Small intestine (tissue), 7 donors: ENCODE measurements at regions not wholly inside any gene's neighbourhood (a gene's known extent, or its start where the extent isn't known, plus 50 kb on each side); places are given as distances from the start of the nearest gene placed in this dataset.

ENCODE experiments used
- DNase-seq, 2 donors: peaks; one replicate each; pipeline versions ENCODE4 v3.0.0 to v3.0.0-alpha.2; 2013
- FAIRE-seq: peaks from 2 replicates; lab custom pipeline; 2012; peaks lifted over from hg19 to GRCh38; lab: Jason Lieb, UNC
- H3K27ac ChIP-seq, 3 donors: one replicate each; pipeline ENCODE4 v1.5.1; 2013; ENCODE audit warnings: low read length in 2 of 3, mild to moderate bottlenecking in 2 of 3, control low read depth in 1 of 3, inconsistent platforms in 1 of 3, low read depth in 1 of 3, moderate library complexity in 1 of 3
- H3K27me3 ChIP-seq, 3 donors: one replicate each; pipeline ENCODE4 v1.6.1; 2013; ENCODE audit warnings: low read length in 3 of 3, inconsistent platforms in 1 of 3; ENCODE audit not compliant: control insufficient read depth in 3 of 3, insufficient read depth in 3 of 3
- H3K36me3 ChIP-seq, 3 donors: one replicate each; pipeline ENCODE4 v1.6.1; 2013; ENCODE audit warnings: low read length in 3 of 3, inconsistent platforms in 1 of 3, low read depth in 1 of 3, mild to moderate bottlenecking in 1 of 3, moderate library complexity in 1 of 3; ENCODE audit not compliant: control insufficient read depth in 3 of 3, insufficient read depth in 2 of 3
- H3K4me1 ChIP-seq, 3 donors: one replicate each; pipeline ENCODE4 v1.6.1; 2013; ENCODE audit warnings: low read length in 2 of 3, inconsistent platforms in 1 of 3, low read depth in 1 of 3, mild to moderate bottlenecking in 1 of 3, moderate library complexity in 1 of 3; ENCODE audit not compliant: control insufficient read depth in 3 of 3, insufficient read depth in 2 of 3
- H3K4me3 ChIP-seq, 3 donors: one replicate each; pipeline ENCODE4 v1.5.1; 2013; ENCODE audit warnings: low read length in 3 of 3, control low read depth in 1 of 3, inconsistent platforms in 1 of 3, low read depth in 1 of 3, mild to moderate bottlenecking in 1 of 3, moderate library complexity in 1 of 3
- H3K9me3 ChIP-seq, 2 donors: one replicate each; pipeline ENCODE4 v1.6.1; 2013; ENCODE audit warnings: low read depth in 1 of 2, low read length in 1 of 2; ENCODE audit not compliant: control insufficient read depth in 2 of 2, insufficient read depth in 1 of 2
- WGBS, 3 donors: extraction: QIAGEN DNeasy Blood & Tissue Kit; methylation state at CpG; one replicate each; pipeline ENCODE4 v1.1.7; 2013; 5-methylcytosine and 5-hydroxymethylcytosine counted together
- donor health status: healthy with polysubstance abuse.
- donor health status: control.
- donor health status: control.
- donor health status: Bipolar disorder and iron deficiency.
- donor health status: healthy.

GRCh38 chr17:6233339-6233738, 163.2 kb downstream of the WSCD1 start:
- no peaks in the 10 kb centered on the region for H3K36me3 ChIP-seq
- H3K27me3 ChIP-seq, result peaks cover 0 to under 1% (median 0%) of the 10 kb centered on the region in 3 donors
- no peak for DNase-seq
- 72 to 79% (median 77%) methylated on average over 4 of the region's 4 CpGs for WGBS, 3 donors
- no peak overlapping the region for H3K27ac ChIP-seq
- H3K4me3 ChIP-seq, result no peak overlapping the region
- no peaks in the 10 kb centered on the region for H3K9me3 ChIP-seq
- FAIRE-seq, result no peak
- H3K4me1 ChIP-seq, result no peaks in the 10 kb centered on the region

- Histone ChIP-seq H3K9me3 (no peaks in the 10 kb centered on the region), H3K4me3 (no peak overlapping the region), H3K27me3 (no peaks in the 10 kb centered on the region), H3K36me3 (no peaks in the 10 kb centered on the region), H3K4me1 (no peaks in the 10 kb centered on the region), H3K27ac (no peak overlapping the region)
- WGBS, 3 donors, result 71 to 74% (median 74%) methylated on average over 12 of the region's 12 CpGs
- DNase-seq, result no peak
- no peak for FAIRE-seq
These were observed 162.5 kb downstream of the WSCD1 start for GRCh38 chr17:6232732-6233101.

GRCh38 chr17:6231886-6232731, 161.9 kb downstream of the WSCD1 start:
- DNase-seq, result no peak
- 62 to 68% (median 62%) methylated on average over 21 of the region's 21 CpGs for WGBS, 3 donors
- no peak for FAIRE-seq
- no peaks in the 10 kb centered on the region for H3K9me3 ChIP-seq
- H3K27ac ChIP-seq, result no peak overlapping the region
- H3K36me3 ChIP-seq, result no peaks in the 10 kb centered on the region
- H3K4me3 ChIP-seq, result no peak overlapping the region
- H3K27me3 ChIP-seq, result no peaks in the 10 kb centered on the region
- H3K4me1 ChIP-seq, result no peaks in the 10 kb centered on the region

- DNase-seq, result no peak
- no peak for FAIRE-seq
- 78 to 87% (median 87%) methylated on average over 8 of the region's 8 CpGs for WGBS, 3 donors
These were observed 161.3 kb downstream of the WSCD1 start for GRCh38 chr17:6231465-6231864.

GRCh38 chr17:6218333-6218732, 148.2 kb downstream of the WSCD1 start:
- Histone ChIP-seq H3K27me3 (no peaks in the 10 kb centered on the region), H3K4me3 (no peak overlapping the region), H3K9me3 (no peaks in the 10 kb centered on the region), H3K27ac (no peak overlapping the region), H3K4me1 (no peaks in the 10 kb centered on the region), H3K36me3 (no peaks in the 10 kb centered on the region)
- FAIRE-seq (no peak), DNase-seq (no peak)
- 83 to 89% (median 88%) methylated on average over 7 of the region's 7 CpGs for WGBS, 3 donors

More at GRCh38 chr17:6231465-6231864, 161.3 kb downstream of the WSCD1 start:
- Histone ChIP-seq H3K27ac (no peak overlapping the region), H3K4me1 (no peaks in the 10 kb centered on the region), H3K27me3 (no peaks in the 10 kb centered on the region), H3K4me3 (no peak overlapping the region), H3K36me3 (no peaks in the 10 kb centered on the region), H3K9me3 (no peaks in the 10 kb centered on the region)

- Histone ChIP-seq H3K4me1 (no peaks in the 10 kb centered on the region), H3K27me3 (no peaks in the 10 kb centered on the region), H3K4me3 (no peak overlapping the region), H3K27ac (no peak overlapping the region), H3K9me3 (no peaks in the 10 kb centered on the region), H3K36me3 (no peaks in the 10 kb centered on the region)
- no peak for DNase-seq
- no peak for FAIRE-seq
- WGBS, 3 donors, result 69 to 84% (median 74%) methylated on average over 13 of the region's 13 CpGs
These were observed 145.2 kb downstream of the WSCD1 start for GRCh38 chr17:6215071-6216035.

- H3K4me1 ChIP-seq, result no peaks in the 10 kb centered on the region
- H3K27ac ChIP-seq, result no peak overlapping the region
- H3K27me3 ChIP-seq, result no peaks in the 10 kb centered on the region
- H3K9me3 ChIP-seq, result no peaks in the 10 kb centered on the region
- 84 to 93% (median 90%) methylated on average over 4 of the region's 4 CpGs for WGBS, 3 donors
- H3K4me3 ChIP-seq, result no peak overlapping the region
- no peak for DNase-seq
- no peaks in the 10 kb centered on the region for H3K36me3 ChIP-seq
- FAIRE-seq, result no peak
These were observed 143.7 kb downstream of the WSCD1 start for GRCh38 chr17:6213859-6214258.

- Histone ChIP-seq H3K27ac (no peak overlapping the region), H3K36me3 (no peaks in the 10 kb centered on the region), H3K27me3 (no peaks in the 10 kb centered on the region), H3K4me1 (no peaks in the 10 kb centered on the region), H3K9me3 (no peaks in the 10 kb centered on the region), H3K4me3 (no peak overlapping the region)
- FAIRE-seq (no peak), DNase-seq (no peak)
- WGBS, 3 donors, result 63 to 79% (median 69%) methylated on average over 5 of the region's 5 CpGs
These were observed 142.6 kb downstream of the WSCD1 start for GRCh38 chr17:6212766-6213165.
